ENCODE measurements at regions not wholly inside any gene's neighbourhood (a gene's known extent, or its start where the extent isn't known, plus 50 kb on each side); places are given as distances from the start of the nearest gene placed in this dataset.
"Not testable (repeated sequence)": the region's sequence is repeated elsewhere in the genome, so short reads cannot be mapped to it uniquely, and the experiment has no call there.

GRCh38 chr2:11923935-11924334 lies 177.5 kb downstream of the LPIN1 start:
- no peak for DNase-seq

GRCh38 chr2:11925295-11926066 lies 179.0 kb downstream of the LPIN1 start:
- no peak for DNase-seq

- DNase-seq: no peak
These were observed 183.9 kb downstream of the LPIN1 start for GRCh38 chr2:11930211-11930761.

DNA sequence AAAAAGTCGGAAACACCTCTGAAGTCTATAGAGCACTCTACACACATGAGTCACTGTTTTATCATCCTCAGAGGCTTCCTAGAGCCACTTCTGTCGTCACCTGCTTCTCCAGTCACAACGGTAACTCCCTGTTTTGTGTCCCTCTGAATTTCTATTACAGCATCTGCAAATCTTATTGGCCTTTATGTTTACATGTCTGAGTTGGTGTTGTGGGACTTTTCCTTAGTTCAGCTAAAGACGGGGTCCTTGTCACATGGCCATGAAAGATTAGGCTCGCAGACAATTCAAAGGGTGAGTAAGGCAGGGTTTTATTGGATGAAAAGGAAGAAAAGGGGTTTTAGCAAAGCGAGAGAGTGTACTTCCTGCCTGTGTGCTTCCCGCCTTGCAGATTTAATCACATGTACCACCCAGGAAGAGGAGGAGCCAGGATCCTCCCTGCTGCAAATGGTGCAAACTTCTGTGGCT lies 185.6 kb downstream of the LPIN1 start:
- DNase-seq: no peak

DNA sequence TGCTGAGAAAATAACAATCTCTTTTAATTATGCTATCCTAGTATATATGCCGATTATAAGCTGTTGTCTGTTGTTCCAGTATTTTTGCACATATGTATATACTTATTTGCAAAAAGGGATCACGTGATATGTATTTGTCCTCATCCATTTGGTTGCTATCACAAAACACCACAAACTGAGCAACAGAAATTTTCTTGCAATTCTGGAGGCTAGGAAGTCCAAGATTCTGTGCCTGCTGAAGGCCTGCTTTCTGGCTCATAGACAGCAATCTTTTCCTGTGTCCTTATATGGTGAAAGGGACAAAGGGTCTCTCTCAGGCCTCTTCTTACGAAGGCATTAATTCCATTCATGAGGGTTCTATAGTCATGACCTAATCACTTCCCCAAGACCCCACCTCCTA lies 186.5 kb downstream of the LPIN1 start:
- no peak for DNase-seq

- no peak for DNase-seq
These were observed 187.4 kb downstream of the LPIN1 start for GRCh38 chr2:11933854-11934253.

DNA sequence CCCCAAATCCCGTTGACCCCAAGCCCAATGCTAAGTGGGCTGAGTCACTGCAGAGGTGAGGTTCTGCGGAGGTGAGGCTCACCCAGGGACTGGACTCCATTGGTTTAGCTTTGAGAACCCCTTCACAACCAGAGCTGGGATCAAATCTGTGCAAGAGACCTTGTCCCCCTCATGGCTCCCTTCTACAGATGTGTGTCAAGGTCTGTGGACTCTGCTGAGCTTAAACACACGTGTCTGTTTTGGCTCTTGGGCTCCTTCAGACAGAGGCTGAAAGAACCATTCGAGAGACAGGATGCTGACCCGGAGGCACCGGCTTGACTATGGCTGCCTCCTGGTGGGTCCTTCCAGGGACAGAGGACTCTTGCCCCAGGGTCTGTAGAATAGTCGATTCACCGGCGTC lies 190.3 kb downstream of the LPIN1 start:
- DNase-seq: no peak

GRCh38 chr2:11938196-11938595 lies 191.8 kb downstream of the LPIN1 start:
- DNase-seq: peak; percentile 78

GRCh38 chr2:11939523-11939922 lies 193.1 kb downstream of the LPIN1 start:
- no peak for DNase-seq

DNA sequence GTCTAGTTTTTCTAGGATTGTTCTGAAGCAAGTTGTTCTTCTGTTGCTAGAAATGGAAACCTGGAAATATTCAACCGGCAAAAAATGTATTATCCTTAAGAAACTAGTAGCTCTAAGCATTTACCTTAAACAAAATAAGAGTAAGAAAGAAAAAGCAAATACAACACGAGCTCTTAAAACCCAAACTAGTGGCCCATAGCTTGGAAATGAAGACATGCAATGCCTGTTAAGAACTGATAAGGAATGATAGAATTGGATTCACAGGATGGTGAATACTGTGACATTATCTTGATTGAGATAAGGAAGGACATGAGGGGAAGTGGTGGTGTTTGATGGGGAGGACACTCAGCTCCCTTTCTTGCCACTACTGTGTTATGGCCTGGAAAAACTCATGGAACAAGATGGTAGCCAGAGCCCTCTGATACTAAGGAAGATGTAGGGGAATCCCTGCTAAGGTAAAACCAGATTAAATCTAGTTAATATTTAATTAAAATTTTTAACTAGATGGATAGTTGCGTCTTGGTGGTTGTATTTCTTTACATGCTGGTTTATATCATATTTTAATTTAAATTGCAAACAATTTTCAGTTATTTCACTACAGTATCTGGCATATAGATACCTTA lies 193.8 kb downstream of the LPIN1 start:
- DNase-seq: no peak

DNA sequence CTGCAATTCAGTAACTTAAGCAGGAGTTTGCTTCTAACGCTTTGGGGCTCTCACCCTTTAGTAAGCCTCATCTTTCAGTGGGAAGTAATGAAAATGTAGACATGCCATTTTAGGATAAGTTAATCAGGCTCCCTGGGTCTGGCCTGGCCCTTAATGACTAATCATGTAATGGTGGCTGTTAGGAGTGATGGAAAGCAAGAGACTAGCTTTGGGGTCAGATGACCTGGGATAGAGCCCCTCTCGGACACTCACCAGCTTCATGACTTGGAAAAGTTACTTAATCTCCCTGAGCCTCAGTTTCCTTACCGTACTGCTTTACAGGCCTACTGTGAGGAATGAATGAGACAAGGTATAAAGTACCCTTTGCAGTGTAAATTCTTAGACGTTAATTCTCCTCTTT lies 194.4 kb downstream of the LPIN1 start:
- DNase-seq: no peak

DNA sequence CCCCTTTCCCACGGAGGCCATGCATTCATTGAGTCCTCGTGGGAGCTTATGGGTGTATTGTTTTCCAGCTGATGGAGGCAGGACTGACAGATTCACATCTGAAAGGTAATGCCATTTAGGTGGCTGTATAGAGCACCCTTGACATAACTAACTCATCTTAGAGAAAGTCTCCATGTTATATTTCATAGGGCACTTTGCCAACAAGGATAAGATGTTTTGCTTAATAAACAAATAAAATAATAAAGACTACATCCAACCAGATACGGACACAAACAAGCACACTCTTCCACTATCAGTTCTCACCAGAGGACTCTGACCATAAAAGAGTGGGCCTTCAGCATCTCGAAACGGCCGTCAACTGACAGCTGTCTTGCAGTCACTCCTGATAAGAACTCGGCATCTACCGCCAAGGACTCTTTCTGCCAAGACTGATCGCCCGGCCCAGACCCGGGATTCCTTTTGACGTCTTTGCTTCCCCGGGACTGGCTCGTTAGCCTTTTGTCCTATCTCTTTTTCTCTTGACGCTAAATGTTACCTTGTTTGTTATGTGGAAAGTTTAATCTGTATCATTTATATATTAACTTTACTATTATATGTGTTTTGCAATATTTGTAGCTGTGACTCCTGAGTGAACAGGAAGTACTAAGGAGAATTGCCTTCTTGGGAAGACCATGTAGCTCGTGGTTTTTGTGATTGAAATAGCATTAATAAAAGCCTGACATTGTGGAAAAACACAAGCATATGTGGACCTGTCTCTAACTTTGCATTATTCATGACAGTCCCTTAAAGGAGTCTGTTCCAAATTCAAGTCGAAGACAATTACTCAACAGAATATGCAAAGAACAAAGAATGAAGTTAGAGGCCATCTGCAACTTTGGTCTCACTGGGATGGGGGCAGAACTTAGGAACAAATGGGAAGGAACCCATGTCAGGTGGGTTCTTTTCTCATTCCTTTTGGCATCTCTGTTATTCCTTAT lies 195.1 kb downstream of the LPIN1 start:
- DNase-seq: no peak

DNA sequence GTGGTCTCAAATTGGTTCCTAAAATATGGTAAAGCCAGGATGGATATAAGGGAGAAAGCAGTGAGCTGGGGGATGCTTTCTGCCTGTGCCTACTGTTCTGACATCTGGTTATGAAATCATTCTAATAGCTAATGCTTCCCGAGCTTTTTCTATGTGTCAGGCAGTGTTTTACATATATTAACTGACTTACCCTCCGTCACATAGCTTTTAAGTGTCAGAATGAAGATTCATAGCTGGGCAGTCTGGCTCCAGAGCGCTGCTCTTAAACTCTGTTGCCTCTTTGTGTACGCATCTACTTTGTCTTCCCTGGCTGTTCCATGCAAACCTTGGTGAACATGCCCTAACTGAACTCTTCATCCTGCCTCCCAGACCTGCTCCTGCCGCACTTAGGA lies 195.7 kb downstream of the LPIN1 start:
- no peak for DNase-seq

DNA sequence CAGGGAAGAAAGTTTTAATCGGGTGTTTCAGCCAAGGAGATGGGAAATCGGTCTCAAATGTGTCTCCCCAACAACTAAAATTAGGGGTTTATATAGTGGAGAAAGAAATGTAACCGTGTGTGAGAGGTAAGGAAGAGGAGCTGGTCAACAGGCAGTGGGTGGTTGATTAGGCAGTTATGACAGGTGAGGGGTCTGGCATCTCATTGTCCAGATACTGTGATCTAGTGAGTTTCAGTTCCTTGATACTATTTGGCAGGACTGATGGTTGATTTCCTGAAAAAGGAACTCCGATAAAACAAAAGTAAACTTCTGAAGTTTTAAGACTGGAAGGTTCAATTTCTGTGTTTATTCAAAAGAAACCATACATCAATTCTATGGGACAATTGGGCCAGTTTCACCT lies 197.9 kb downstream of the LPIN1 start:
- DNase-seq: no peak

- no peak for DNase-seq
These were observed 199.0 kb downstream of the LPIN1 start for GRCh38 chr2:11945139-11946126.

DNA sequence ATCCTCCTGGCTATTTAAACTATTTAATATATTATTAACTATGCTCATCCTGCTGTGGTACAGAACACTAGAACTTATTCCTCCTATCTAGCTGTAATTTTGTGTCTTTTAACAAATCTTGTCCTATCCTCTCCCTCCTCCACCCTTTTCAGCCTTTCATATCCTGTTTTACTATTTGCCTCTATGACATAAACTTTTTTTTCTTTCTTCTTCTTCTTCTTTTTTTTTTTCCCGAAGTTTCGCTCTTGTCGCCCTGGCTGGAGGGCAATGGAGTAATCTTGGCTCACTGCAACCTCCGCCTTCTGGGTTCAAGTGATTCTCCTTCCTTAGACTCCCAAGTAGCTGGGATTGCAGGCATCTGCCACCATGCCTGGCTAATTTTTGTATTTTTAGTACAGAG lies 201.5 kb downstream of the LPIN1 start:
- DNase-seq: no peak

DNA sequence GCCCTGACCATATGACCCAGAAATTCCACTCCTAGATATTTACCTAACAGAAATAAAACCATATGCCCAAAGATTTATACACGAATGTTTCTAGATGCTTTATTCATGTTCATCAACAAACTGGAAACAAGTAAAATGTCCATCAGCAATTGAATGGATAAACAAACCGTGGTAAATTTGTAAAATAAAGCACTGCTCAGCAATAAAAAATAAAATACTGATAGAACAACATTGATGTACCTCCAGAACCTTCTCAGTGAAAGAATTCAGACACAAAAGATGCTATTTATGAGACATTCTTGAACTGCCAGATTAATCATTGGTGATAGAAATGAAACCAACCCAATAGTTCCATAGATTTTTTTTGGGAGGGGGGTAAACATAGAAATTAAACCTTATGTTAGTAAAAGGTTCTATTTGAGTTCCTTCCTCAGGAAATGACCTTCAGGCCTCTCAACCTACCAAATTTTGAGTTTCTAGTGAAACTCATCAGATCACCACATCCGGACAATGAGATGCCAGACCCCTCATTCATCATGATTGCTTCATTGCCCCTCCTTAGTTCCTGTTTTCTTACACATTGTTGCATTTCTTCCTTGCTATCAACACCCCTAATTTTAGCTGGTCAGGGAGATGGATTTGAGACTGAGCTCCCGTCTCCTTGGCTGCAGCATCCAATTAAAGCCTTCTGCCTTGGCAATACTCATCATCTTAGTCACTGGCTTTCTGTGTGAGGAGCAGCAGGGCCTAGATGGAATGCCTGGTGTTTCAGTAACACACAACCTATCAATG lies 203.5 kb downstream of the LPIN1 start:
- DNase-seq: no peak

DNA sequence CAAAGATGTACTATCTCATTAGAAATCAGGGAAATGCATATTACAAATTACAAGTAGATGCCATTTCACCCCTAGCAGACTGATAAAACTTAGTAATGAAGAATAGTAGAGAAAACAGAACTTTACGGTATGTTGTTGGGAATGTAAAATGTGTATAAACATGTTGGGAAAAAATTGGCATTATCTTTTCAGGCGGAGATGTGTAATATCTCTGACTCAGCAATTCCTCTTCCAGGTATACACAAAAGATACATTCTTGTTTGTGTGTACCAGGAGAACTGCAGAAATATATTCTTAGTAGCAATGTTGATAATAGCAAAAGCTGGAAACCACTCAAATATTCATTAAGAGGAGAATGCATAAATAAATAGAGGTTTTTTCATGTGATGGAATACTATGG lies 204.5 kb downstream of the LPIN1 start:
- no peak for DNase-seq

DNA sequence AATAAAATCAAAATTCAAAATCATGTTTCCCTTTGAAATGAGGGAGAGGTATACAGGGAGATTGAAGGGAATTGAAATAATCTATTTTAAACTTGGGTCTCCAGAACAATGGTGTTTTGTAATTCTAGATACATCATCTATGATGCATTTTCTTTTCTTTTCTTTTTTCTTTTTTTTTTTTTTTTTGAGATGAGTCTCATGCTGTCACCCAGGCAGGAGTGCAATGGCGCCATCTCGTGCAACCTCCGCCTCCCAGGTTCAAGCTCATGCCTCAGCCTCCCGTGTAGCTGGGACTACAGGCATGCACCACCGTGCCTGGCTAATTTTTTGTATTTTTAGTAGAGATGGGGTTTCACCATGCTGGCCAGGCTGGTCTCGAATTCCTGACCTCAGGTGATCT lies 205.1 kb downstream of the LPIN1 start:
- not testable (repeated sequence) for DNase-seq

- no peak for DNase-seq
These were observed 206.8 kb downstream of the LPIN1 start for GRCh38 chr2:11953258-11953657.

DNA sequence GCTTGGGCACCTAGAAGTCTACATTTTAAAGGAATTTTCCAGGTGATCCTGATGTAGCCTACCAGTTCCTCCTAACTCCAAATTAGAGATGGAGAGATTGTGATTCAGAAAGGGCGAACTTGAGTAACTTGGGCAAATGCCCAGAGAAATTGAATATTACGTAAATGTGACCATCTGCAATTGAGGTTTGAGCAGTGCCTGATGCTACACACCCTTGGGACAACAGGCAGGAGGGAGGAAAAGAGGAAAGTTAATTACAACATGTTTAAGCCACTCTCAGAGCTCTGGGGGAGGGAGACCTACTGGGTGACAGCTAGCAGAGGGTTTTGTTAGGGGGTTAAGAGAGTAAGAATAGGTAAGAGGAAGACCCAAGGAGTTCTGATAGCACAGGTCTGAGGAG lies 208.9 kb downstream of the LPIN1 start:
- no peak for DNase-seq

Data from NCI-H510A (cell line).